ENCODE measurements at regions not wholly inside any gene's neighbourhood (a gene's known extent, or its start where the extent isn't known, plus 50 kb on each side); places are given as distances from the start of the nearest gene placed in this dataset.
A peak's percentile ranks its signal among the peaks of the same experiment; 100 is the strongest.
"Not testable (repeated sequence)": the region's sequence is repeated elsewhere in the genome, so short reads cannot be mapped to it uniquely, and the experiment has no call there.

GRCh38 chr5:163162645-163163044 is 274.8 kb upstream of the CCNG1 start:
- no peak overlapping the region for H3K4me3 ChIP-seq (ENCODE audit: low read depth in 1 of 2, low read length in 2 of 2)
- no peak for DNase-seq
- no peak for ATAC-seq (ENCODE audit: insufficient read depth, low read depth)
- no peaks in the 10 kb centered on the region for H3K36me3 ChIP-seq (ENCODE audit: insufficient read depth, low read length)
- H3K4me1 ChIP-seq (ENCODE audit: insufficient read depth, low read length), result 0 out of 2 replicates have a peak, but pooled peaks cover 3% of the 10 kb centered on the region
- H3K9ac ChIP-seq (ENCODE audit: low read depth, low read length), result no peak overlapping the region
- H3K27me3 ChIP-seq (ENCODE audit: insufficient read depth, low read length, poor library complexity), result no peaks in the 10 kb centered on the region
- no peak overlapping the region for H3K27ac ChIP-seq (ENCODE audit: low read length)
- H2AFZ ChIP-seq (ENCODE audit: low read depth, low read length), result no peak overlapping the region
- H3K79me2 ChIP-seq (ENCODE audit: insufficient read depth, low read length), result no peaks in the 10 kb centered on the region
- H3K9me3 ChIP-seq (ENCODE audit: insufficient read depth, low read length, severe bottlenecking), result peaks cover 8% of the 10 kb centered on the region
- H4K20me1 ChIP-seq (ENCODE audit: insufficient read depth, low read length), result no peaks in the 10 kb centered on the region
- TF ChIP-seq, protein P1, sequence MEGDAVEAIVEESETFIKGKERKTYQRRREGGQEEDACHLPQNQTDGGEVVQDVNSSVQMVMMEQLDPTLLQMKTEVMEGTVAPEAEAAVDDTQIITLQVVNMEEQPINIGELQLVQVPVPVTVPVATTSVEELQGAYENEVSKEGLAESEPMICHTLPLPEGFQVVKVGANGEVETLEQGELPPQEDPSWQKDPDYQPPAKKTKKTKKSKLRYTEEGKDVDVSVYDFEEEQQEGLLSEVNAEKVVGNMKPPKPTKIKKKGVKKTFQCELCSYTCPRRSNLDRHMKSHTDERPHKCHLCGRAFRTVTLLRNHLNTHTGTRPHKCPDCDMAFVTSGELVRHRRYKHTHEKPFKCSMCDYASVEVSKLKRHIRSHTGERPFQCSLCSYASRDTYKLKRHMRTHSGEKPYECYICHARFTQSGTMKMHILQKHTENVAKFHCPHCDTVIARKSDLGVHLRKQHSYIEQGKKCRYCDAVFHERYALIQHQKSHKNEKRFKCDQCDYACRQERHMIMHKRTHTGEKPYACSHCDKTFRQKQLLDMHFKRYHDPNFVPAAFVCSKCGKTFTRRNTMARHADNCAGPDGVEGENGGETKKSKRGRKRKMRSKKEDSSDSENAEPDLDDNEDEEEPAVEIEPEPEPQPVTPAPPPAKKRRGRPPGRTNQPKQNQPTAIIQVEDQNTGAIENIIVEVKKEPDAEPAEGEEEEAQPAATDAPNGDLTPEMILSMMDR (IDR thresholded peaks at IDR 0.05; ENCODE audit: borderline replicate concordance, extremely low read depth, low read length, poor library complexity, severe bottlenecking), result no peak
- TF ChIP-seq EZH2 (IDR thresholded peaks at IDR 0.05; ENCODE audit: borderline replicate concordance, low read depth, low read length, severe bottlenecking), result no peak
- H3K4me2 ChIP-seq (ENCODE audit: insufficient read depth, low read length), result no peak overlapping the region

DNA sequence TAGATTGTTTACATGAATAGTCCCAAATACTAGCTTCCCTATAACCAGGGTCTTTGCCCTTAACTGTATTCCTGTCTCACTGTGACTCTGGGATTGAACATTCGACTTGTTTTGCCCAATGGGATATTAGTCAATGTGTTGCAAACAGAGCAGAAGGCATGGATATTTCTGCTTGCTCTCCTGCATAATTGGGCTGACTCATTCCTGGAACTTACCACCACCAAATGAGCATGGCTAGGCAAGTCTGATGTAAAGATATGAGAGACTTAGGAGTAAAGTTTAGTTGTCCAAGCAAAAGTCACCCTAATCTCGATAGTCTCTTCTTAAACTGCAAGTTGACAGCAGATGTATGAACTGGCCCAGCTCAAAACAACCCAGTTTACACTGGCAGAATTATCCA is 273.5 kb upstream of the CCNG1 start:
- Histone ChIP-seq H3K4me1 (ENCODE audit: insufficient read depth, low read length) (peaks cover 4% of the 10 kb centered on the region; the same call in 1 of the 2 replicates), H3K4me3 (ENCODE audit: low read depth in 1 of 2, low read length in 2 of 2) (no peak overlapping the region), H4K20me1 (ENCODE audit: insufficient read depth, low read length) (no peaks in the 10 kb centered on the region), H3K9ac (ENCODE audit: low read depth, low read length) (no peak overlapping the region), H3K79me2 (ENCODE audit: insufficient read depth, low read length) (no peaks in the 10 kb centered on the region), H3K4me2 (ENCODE audit: insufficient read depth, low read length) (no peak overlapping the region), H3K27me3 (ENCODE audit: insufficient read depth, low read length, poor library complexity) (no peaks in the 10 kb centered on the region), H3K9me3 (ENCODE audit: insufficient read depth, low read length, severe bottlenecking) (peaks cover 8% of the 10 kb centered on the region), H3K27ac (ENCODE audit: low read length) (no peak overlapping the region), H2AFZ (ENCODE audit: low read depth, low read length) (no peak overlapping the region), H3K36me3 (ENCODE audit: insufficient read depth, low read length) (no peaks in the 10 kb centered on the region)
- DNase-seq, result no peak
- ATAC-seq (ENCODE audit: insufficient read depth, low read depth), result no peak
- TF ChIP-seq, protein P1 (IDR thresholded peaks at IDR 0.05; ENCODE audit: borderline replicate concordance, extremely low read depth, low read length, poor library complexity, severe bottlenecking), result no peak
- no peak for TF ChIP-seq EZH2 (IDR thresholded peaks at IDR 0.05; ENCODE audit: borderline replicate concordance, low read depth, low read length, severe bottlenecking)

DNA sequence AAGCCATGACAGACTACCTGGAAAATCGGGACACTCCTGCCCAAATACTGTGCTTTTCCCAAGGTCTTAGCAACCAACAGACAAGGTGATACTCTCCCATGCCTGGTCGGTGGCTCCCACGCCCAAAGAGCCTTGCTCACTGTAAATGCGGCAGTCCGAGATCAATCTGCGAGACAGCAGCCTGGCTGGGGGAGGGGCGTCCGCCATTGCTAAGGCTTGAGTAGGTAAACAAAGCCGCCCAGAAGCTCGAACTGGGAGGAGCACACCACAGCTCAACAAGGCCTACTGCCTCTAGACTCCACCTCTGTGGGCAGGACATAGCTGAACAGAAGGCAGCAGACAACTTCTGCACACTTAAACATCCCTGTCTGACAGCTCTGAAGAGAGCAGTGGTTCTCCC is 272.1 kb upstream of the CCNG1 start:
- ATAC-seq (ENCODE audit: insufficient read depth, low read depth), result no peak

GRCh38 chr5:163170161-163170560 is 267.2 kb upstream of the CCNG1 start:
- not testable (repeated sequence) for H3K27ac ChIP-seq (ENCODE audit: low read length); H3K9ac ChIP-seq (ENCODE audit: low read depth, low read length); H3K27me3 ChIP-seq (ENCODE audit: insufficient read depth, low read length, poor library complexity); H3K4me3 ChIP-seq (ENCODE audit: low read depth in 1 of 2, low read length in 2 of 2); H3K36me3 ChIP-seq (ENCODE audit: insufficient read depth, low read length); H2AFZ ChIP-seq (ENCODE audit: low read depth, low read length); H3K9me3 ChIP-seq (ENCODE audit: insufficient read depth, low read length, severe bottlenecking); H4K20me1 ChIP-seq (ENCODE audit: insufficient read depth, low read length); H3K4me2 ChIP-seq (ENCODE audit: insufficient read depth, low read length); H3K79me2 ChIP-seq (ENCODE audit: insufficient read depth, low read length)
- H3K4me1 ChIP-seq (ENCODE audit: insufficient read depth, low read length), result peaks cover 57% of the 10 kb centered on the region
- ATAC-seq (ENCODE audit: insufficient read depth, low read depth) (peak; percentile 72), DNase-seq (peak; percentile 39)

More for the DNA sequence above, 272.1 kb upstream of the CCNG1 start:
- Histone ChIP-seq H3K4me1 (ENCODE audit: insufficient read depth, low read length) (peaks cover 15% of the 10 kb centered on the region), H3K36me3 (ENCODE audit: insufficient read depth, low read length) (no peaks in the 10 kb centered on the region), H3K9ac (ENCODE audit: low read depth, low read length) (no peak overlapping the region), H3K4me3 (ENCODE audit: low read depth in 1 of 2, low read length in 2 of 2) (no peak overlapping the region), H3K4me2 (ENCODE audit: insufficient read depth, low read length) (no peak overlapping the region), H3K79me2 (ENCODE audit: insufficient read depth, low read length) (no peaks in the 10 kb centered on the region), H3K27ac (ENCODE audit: low read length) (peak overlapping the region; percentile 31; the same call in 1 of the 2 replicates), H3K27me3 (ENCODE audit: insufficient read depth, low read length, poor library complexity) (no peaks in the 10 kb centered on the region), H4K20me1 (ENCODE audit: insufficient read depth, low read length) (no peaks in the 10 kb centered on the region), H2AFZ (ENCODE audit: low read depth, low read length) (no peak overlapping the region), H3K9me3 (ENCODE audit: insufficient read depth, low read length, severe bottlenecking) (peaks cover 8% of the 10 kb centered on the region)
- TF ChIP-seq EZH2 (IDR thresholded peaks at IDR 0.05; ENCODE audit: borderline replicate concordance, low read depth, low read length, severe bottlenecking), result no peak
- TF ChIP-seq, protein P1 (IDR thresholded peaks at IDR 0.05; ENCODE audit: borderline replicate concordance, extremely low read depth, low read length, poor library complexity, severe bottlenecking), result no peak
- DNase-seq, result no peak

Data from DND-41 (cell line).